SU-DHL-6 (cell line): ENCODE measurements at regions not wholly inside any gene's neighbourhood (a gene's known extent, or its start where the extent isn't known, plus 50 kb on each side); places are given as distances from the start of the nearest gene placed in this dataset.

ENCODE experiments used
- CTCF ChIP-seq: fragments of 200-600 bp; sonication (generic); IDR thresholded peaks from one replicate; pipeline ENCODE4 v1.5.1; 2017; ENCODE audit warnings: antibody characterized with exemption, mild to moderate bottlenecking, low read length, moderate library complexity; ENCODE audit not compliant: insufficient read depth, poor library complexity, severe bottlenecking
- EZH2phosphoT487 ChIP-seq: fragments of 200-600 bp; sonication (generic), shearing (Covaris generic); conservative IDR thresholded peaks from 2 replicates; pipeline ENCODE4 v1.6.1; 2018; ENCODE audit warnings: mild to moderate bottlenecking, antibody characterized with exemption, low read length, moderate library complexity, mixed read lengths

DNA sequence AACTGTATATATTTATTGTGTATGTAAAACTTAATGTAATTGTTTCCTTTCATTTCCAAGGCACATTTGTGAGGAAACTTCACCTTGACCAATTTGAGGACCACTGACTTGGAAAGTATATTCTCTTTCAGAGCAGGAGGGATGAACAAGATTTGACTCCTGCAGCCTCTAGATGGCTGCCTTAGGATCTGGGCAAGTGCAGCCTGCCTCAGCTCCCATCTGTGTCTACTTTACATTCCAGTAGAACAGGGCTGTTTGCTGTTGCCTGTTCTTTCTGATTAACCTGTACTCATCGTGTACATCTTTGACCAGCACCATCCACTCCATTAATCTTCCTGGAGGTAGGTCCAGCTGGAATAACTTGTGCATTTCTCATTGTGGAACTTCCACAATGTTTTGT is 312.8 kb downstream of the HLX start:
- TF ChIP-seq CTCF, result no peak
- TF ChIP-seq EZH2phosphoT487, result no peak
